Prostate gland (tissue), 2 donors: ENCODE measurements at regions not wholly inside any gene's neighbourhood (a gene's known extent, or its start where the extent isn't known, plus 50 kb on each side); places are given as distances from the start of the nearest gene placed in this dataset.

Source experiments
- CTCF ChIP-seq, 4 experiments: fragments of 200-600 bp in 2 of 4; fragments of 450-650 bp in 2 of 4; sonication (generic) in 2 of 4; IDR thresholded peaks; 1 replicate in 3 of 4; 2 replicates in 1 of 4; pipeline ENCODE4 v1.5.1; 2016 to 2019; ENCODE audit warnings: antibody characterized with exemption in 4 of 4, mild to moderate bottlenecking in 2 of 4, moderate library complexity in 2 of 4
- POLR2A ChIP-seq: fragments of 450-650 bp; IDR thresholded peaks from one replicate; pipeline ENCODE4 v1.6.1; 2016; ENCODE audit warnings: antibody characterized with exemption, mild to moderate bottlenecking
- POLR2AphosphoS5 ChIP-seq: sonication (generic); formaldehyde crosslinking; IDR thresholded peaks from one replicate; pipeline ENCODE4 v1.6.1; 2017; ENCODE audit warnings: antibody characterized with exemption

- TF ChIP-seq POLR2A: no peak
- TF ChIP-seq CTCF (IDR thresholded peaks at IDR 0.05): no peak
- TF ChIP-seq POLR2AphosphoS5: no peak
Observed at GRCh38 chr6:147087641-147088040, 116.6 kb upstream of the STXBP5 start.
